ENCODE measurements at regions not wholly inside any gene's neighbourhood (a gene's known extent, or its start where the extent isn't known, plus 50 kb on each side); places are given as distances from the start of the nearest gene placed in this dataset.

- ATAC-seq (ENCODE audit: low read depth) (no peak), DNase-seq (ENCODE audit: low spot score) (no peak)
- Histone ChIP-seq H3K4me1 (ENCODE audit: insufficient read depth, poor library complexity, severe bottlenecking) (peaks cover 7% of the 10 kb centered on the region), H3K36me3 (ENCODE audit: low read depth) (no peaks in the 10 kb centered on the region), H3K9me3 (ENCODE audit: severe bottlenecking) (no peaks in the 10 kb centered on the region), H3K27ac (ENCODE audit: poor library complexity, severe bottlenecking) (no peak overlapping the region), H3K27me3 (ENCODE audit: insufficient read depth, poor library complexity, severe bottlenecking) (no peaks in the 10 kb centered on the region), H3K4me3 (ENCODE audit: severe bottlenecking) (no peak overlapping the region)
- no peak for TF ChIP-seq CTCF (IDR thresholded peaks at IDR 0.05; ENCODE audit: poor library complexity, severe bottlenecking)
These were observed 513.2 kb upstream of the WWC1 start for GRCh38 chr5:167778228-167778627.

GRCh38 chr5:167779644-167780043, 511.8 kb upstream of the WWC1 start:
- no peaks in the 10 kb centered on the region for H3K36me3 ChIP-seq (ENCODE audit: low read depth)

GRCh38 chr5:167780177-167780576, 511.3 kb upstream of the WWC1 start:
- Histone ChIP-seq H3K4me3 (ENCODE audit: severe bottlenecking) (no peak overlapping the region), H3K36me3 (ENCODE audit: low read depth) (no peaks in the 10 kb centered on the region)
- TF ChIP-seq CTCF (IDR thresholded peaks at IDR 0.05; ENCODE audit: poor library complexity, severe bottlenecking) = no peak

More at GRCh38 chr5:167779644-167780043, 511.8 kb upstream of the WWC1 start:
- no peak overlapping the region for H3K4me3 ChIP-seq (ENCODE audit: severe bottlenecking)
- no peak overlapping the region for H3K27ac ChIP-seq (ENCODE audit: poor library complexity, severe bottlenecking)
- peaks cover 7% of the 10 kb centered on the region for H3K4me1 ChIP-seq (ENCODE audit: insufficient read depth, poor library complexity, severe bottlenecking)
- DNase-seq (ENCODE audit: low spot score) = no peak
- TF ChIP-seq CTCF (IDR thresholded peaks at IDR 0.05; ENCODE audit: poor library complexity, severe bottlenecking) = no peak
- no peaks in the 10 kb centered on the region for H3K9me3 ChIP-seq (ENCODE audit: severe bottlenecking)
- H3K27me3 ChIP-seq (ENCODE audit: insufficient read depth, poor library complexity, severe bottlenecking) = no peaks in the 10 kb centered on the region
- no peak for ATAC-seq (ENCODE audit: low read depth)

GRCh38 chr5:167783145-167783817, 508.2 kb upstream of the WWC1 start:
- no peaks in the 10 kb centered on the region for H3K9me3 ChIP-seq (ENCODE audit: severe bottlenecking)
- H3K4me3 ChIP-seq (ENCODE audit: severe bottlenecking) = no peak overlapping the region
- ATAC-seq (ENCODE audit: low read depth) (peak; percentile 10; the same call in 1 of the 3 replicates), DNase-seq (ENCODE audit: low spot score) (no peak)
- H3K4me1 ChIP-seq (ENCODE audit: insufficient read depth, poor library complexity, severe bottlenecking) = no peaks in the 10 kb centered on the region
- H3K36me3 ChIP-seq (ENCODE audit: low read depth) = no peaks in the 10 kb centered on the region
- no peak overlapping the region for H3K27ac ChIP-seq (ENCODE audit: poor library complexity, severe bottlenecking)
- H3K27me3 ChIP-seq (ENCODE audit: insufficient read depth, poor library complexity, severe bottlenecking) = no peaks in the 10 kb centered on the region
- no peak for TF ChIP-seq CTCF (IDR thresholded peaks at IDR 0.05; ENCODE audit: poor library complexity, severe bottlenecking)

More at GRCh38 chr5:167780177-167780576, 511.3 kb upstream of the WWC1 start:
- Histone ChIP-seq H3K27ac (ENCODE audit: poor library complexity, severe bottlenecking) (no peak overlapping the region), H3K4me1 (ENCODE audit: insufficient read depth, poor library complexity, severe bottlenecking) (peaks cover 7% of the 10 kb centered on the region), H3K27me3 (ENCODE audit: insufficient read depth, poor library complexity, severe bottlenecking) (no peaks in the 10 kb centered on the region), H3K9me3 (ENCODE audit: severe bottlenecking) (no peaks in the 10 kb centered on the region)
- no peak for ATAC-seq (ENCODE audit: low read depth)
- DNase-seq (ENCODE audit: low spot score) = no peak

- Histone ChIP-seq H3K4me1 (ENCODE audit: insufficient read depth, poor library complexity, severe bottlenecking) (no peaks in the 10 kb centered on the region), H3K4me3 (ENCODE audit: severe bottlenecking) (no peak overlapping the region), H3K27ac (ENCODE audit: poor library complexity, severe bottlenecking) (no peak overlapping the region), H3K27me3 (ENCODE audit: insufficient read depth, poor library complexity, severe bottlenecking) (no peaks in the 10 kb centered on the region), H3K36me3 (ENCODE audit: low read depth) (no peaks in the 10 kb centered on the region), H3K9me3 (ENCODE audit: severe bottlenecking) (no peaks in the 10 kb centered on the region)
- TF ChIP-seq CTCF (IDR thresholded peaks at IDR 0.05; ENCODE audit: poor library complexity, severe bottlenecking) = no peak
- no peak for ATAC-seq (ENCODE audit: low read depth)
- no peak for DNase-seq (ENCODE audit: low spot score)
These were observed 506.3 kb upstream of the WWC1 start for GRCh38 chr5:167785106-167785505.
